ENCODE measurements at regions not wholly inside any gene's neighbourhood (a gene's known extent, or its start where the extent isn't known, plus 50 kb on each side); places are given as distances from the start of the nearest gene placed in this dataset.
"Not testable (repeated sequence)": the region's sequence is repeated elsewhere in the genome, so short reads cannot be mapped to it uniquely, and the experiment has no call there.

- Histone ChIP-seq H3K4me3 (ENCODE audit: low read depth, low read length) (no peak overlapping the region), H3K27me3 (ENCODE audit: control insufficient read depth, insufficient read depth, low read length) (no peaks in the 10 kb centered on the region), H3K36me3 (ENCODE audit: control insufficient read depth, insufficient read depth, low read length) (no peaks in the 10 kb centered on the region)
- DNase-seq (ENCODE audit: low read depth) = peak; percentile 49
- TF ChIP-seq, protein P1, sequence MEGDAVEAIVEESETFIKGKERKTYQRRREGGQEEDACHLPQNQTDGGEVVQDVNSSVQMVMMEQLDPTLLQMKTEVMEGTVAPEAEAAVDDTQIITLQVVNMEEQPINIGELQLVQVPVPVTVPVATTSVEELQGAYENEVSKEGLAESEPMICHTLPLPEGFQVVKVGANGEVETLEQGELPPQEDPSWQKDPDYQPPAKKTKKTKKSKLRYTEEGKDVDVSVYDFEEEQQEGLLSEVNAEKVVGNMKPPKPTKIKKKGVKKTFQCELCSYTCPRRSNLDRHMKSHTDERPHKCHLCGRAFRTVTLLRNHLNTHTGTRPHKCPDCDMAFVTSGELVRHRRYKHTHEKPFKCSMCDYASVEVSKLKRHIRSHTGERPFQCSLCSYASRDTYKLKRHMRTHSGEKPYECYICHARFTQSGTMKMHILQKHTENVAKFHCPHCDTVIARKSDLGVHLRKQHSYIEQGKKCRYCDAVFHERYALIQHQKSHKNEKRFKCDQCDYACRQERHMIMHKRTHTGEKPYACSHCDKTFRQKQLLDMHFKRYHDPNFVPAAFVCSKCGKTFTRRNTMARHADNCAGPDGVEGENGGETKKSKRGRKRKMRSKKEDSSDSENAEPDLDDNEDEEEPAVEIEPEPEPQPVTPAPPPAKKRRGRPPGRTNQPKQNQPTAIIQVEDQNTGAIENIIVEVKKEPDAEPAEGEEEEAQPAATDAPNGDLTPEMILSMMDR (IDR thresholded peaks at IDR 0.05; ENCODE audit: insufficient read depth, low read length, severe bottlenecking) = peak; percentile 40
- FAIRE-seq = no peak
Measured at GRCh38 chr3:61381745-61382392, 130.6 kb upstream of the FHIT start.

DNA sequence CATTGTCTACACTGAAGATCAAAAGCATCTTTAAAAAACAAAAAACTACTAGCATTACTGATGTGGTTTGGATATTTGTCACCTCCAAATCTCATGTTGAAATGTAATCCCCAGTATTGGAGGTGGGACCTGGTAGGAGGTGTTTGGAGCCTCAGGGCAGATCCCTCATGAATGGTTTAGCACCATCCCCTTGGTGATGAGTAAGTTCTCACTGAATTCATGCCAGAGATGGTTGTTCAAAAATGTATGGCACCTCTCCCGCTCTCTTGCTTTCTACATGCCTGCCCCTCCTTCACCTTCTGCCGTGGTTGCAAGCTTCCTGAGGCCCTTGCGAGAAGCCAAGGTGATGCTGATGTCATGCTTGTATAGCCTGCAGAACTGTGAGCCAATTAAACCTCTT is 136.6 kb upstream of the FHIT start:
- no peak for FAIRE-seq

DNA sequence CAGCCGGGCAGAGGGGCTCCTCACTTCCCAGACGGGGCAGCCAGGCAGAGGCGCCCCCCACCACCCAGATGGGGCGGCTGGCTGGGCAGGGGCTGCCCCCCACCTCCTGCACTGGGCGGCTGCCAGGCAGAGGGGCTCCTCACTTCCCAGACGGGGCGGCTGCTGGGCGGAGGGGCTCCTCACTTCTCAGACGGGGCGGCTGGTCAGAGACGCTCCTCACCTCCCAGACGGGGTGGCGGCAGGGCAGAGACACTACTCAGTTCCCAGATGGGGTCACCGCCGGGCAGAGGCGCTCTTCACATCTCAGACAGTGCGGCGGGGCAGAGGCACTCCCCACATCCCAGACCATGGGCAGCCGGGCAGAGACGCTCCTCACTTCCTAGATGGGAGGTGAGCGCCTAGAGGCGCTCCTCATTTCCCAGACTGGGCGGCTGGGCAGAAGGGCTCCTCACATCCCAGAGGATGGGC is 142.3 kb upstream of the FHIT start:
- not testable (repeated sequence) for H3K36me3 ChIP-seq (ENCODE audit: control insufficient read depth, insufficient read depth, low read length); DNase-seq (ENCODE audit: low read depth); H3K27me3 ChIP-seq (ENCODE audit: control insufficient read depth, insufficient read depth, low read length); H3K4me3 ChIP-seq (ENCODE audit: low read depth, low read length); FAIRE-seq

More for the DNA sequence above, 136.6 kb upstream of the FHIT start:
- Histone ChIP-seq H3K4me3 (ENCODE audit: low read depth, low read length) (no peak overlapping the region), H3K36me3 (ENCODE audit: control insufficient read depth, insufficient read depth, low read length) (no peaks in the 10 kb centered on the region), H3K27me3 (ENCODE audit: control insufficient read depth, insufficient read depth, low read length) (no peaks in the 10 kb centered on the region)
- TF ChIP-seq, protein P1 (IDR thresholded peaks at IDR 0.05; ENCODE audit: insufficient read depth, low read length, severe bottlenecking) = no peak
- DNase-seq (ENCODE audit: low read depth) = peak; percentile 35

DNA sequence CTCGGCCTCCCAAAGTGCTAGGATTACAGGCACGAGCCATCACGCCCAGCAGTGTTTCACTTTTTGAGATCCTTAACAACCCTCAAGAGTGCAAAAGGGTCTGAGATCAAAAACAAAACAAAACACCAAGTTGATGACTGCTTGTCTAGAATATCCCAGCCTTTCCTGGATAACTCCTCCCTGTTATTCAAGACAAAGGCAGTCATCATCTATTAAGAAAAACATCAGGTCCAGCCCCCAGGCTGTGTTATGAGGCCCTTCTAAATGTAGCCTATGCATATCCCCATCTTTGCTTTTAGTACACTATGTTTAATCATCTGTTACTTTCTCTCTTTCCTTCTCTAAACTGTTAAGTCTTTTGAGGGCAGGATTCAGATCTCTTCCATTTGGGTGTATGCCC is 150.1 kb upstream of the FHIT start:
- H3K4me3 ChIP-seq (ENCODE audit: low read depth, low read length) = no peak overlapping the region
- H3K36me3 ChIP-seq (ENCODE audit: control insufficient read depth, insufficient read depth, low read length) = no peaks in the 10 kb centered on the region
- no peaks in the 10 kb centered on the region for H3K27me3 ChIP-seq (ENCODE audit: control insufficient read depth, insufficient read depth, low read length)
- no peak for FAIRE-seq
- TF ChIP-seq, protein P1 (IDR thresholded peaks at IDR 0.05; ENCODE audit: insufficient read depth, low read length, severe bottlenecking) = no peak
- DNase-seq (ENCODE audit: low read depth) = no peak

GRCh38 chr3:61407397-61407796 is 154.0 kb upstream of the PTPRG start:
- no peak for FAIRE-seq
- TF ChIP-seq, protein P1 (IDR thresholded peaks at IDR 0.05; ENCODE audit: insufficient read depth, low read length, severe bottlenecking) = no peak

DNA sequence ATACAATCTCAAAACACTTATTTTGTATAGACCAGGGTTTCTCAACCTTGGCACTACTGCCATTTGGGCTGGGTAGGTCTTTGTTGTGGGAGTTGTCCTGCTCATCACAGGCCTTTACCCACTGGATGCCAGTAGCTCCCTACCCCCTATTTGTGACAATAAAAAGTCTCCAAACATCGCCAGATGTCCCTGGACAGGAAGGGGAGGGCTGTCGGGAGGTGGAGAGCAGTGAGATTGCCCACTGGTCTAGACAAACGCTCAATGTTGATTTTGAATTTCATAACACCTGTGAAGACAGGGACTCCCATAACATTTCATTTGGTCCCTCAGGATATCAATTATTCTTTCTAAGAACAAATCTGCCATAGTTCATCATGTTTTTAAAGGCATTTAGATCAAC is 151.7 kb upstream of the PTPRG start:
- H3K36me3 ChIP-seq (ENCODE audit: control insufficient read depth, insufficient read depth, low read length) = no peaks in the 10 kb centered on the region
- DNase-seq (ENCODE audit: low read depth) (no peak), FAIRE-seq (no peak)
- H3K27me3 ChIP-seq (ENCODE audit: control insufficient read depth, insufficient read depth, low read length) = no peaks in the 10 kb centered on the region
- no peak overlapping the region for H3K4me3 ChIP-seq (ENCODE audit: low read depth, low read length)
- TF ChIP-seq, protein P1 (IDR thresholded peaks at IDR 0.05; ENCODE audit: insufficient read depth, low read length, severe bottlenecking) = no peak

More at GRCh38 chr3:61407397-61407796, 154.0 kb upstream of the PTPRG start:
- DNase-seq (ENCODE audit: low read depth) = no peak
- Histone ChIP-seq H3K36me3 (ENCODE audit: control insufficient read depth, insufficient read depth, low read length) (no peaks in the 10 kb centered on the region), H3K27me3 (ENCODE audit: control insufficient read depth, insufficient read depth, low read length) (no peaks in the 10 kb centered on the region), H3K4me3 (ENCODE audit: low read depth, low read length) (no peak overlapping the region)

- not testable (repeated sequence) for H3K4me3 ChIP-seq (ENCODE audit: low read depth, low read length); H3K27me3 ChIP-seq (ENCODE audit: control insufficient read depth, insufficient read depth, low read length); FAIRE-seq; H3K36me3 ChIP-seq (ENCODE audit: control insufficient read depth, insufficient read depth, low read length); DNase-seq (ENCODE audit: low read depth)
Measured at GRCh38 chr3:61410358-61410757, 151.0 kb upstream of the PTPRG start.
